ENCODE measurements at regions not wholly inside any gene's neighbourhood (a gene's known extent, or its start where the extent isn't known, plus 50 kb on each side); places are given as distances from the start of the nearest gene placed in this dataset.

DNA sequence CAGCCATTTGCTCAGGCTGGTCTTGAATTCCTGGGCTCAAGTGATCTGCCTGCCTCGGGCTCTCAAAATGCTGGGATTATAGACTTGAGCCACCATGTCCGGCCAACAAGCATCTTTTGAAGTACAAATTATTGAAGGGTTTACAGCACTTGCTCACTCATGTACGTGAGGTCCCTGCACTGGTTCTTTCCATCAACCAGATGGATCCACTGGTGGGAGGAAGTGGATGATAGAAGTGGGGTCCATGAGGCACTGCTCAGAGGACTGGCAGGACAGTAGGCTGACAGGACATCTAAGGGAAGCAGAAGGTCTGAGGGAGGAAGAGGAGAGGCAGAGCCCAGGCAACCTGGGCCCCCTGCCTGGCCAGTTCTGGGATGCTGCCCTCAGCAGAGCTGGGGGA is 109.2 kb upstream of the NXT1 start:
- DNase-seq (no peak), ATAC-seq (ENCODE audit: low read depth) (no peak)
- Histone ChIP-seq H2BK20ac (ENCODE audit: low read depth, low read length) (no peak overlapping the region), H3K79me1 (ENCODE audit: low read depth in 1 of 2, low read length in 2 of 2) (no peaks in the 10 kb centered on the region), H4K91ac (ENCODE audit: insufficient read depth, low read depth, low read length) (no peak overlapping the region), H2BK15ac (ENCODE audit: low read depth, low read length) (no peak overlapping the region), H2AK9ac (replicated peaks; ENCODE audit: low read depth, low read length, poor library complexity) (peak overlapping the region; percentile 57), H3K36me3 (ENCODE audit: control insufficient read depth, insufficient read depth, low read length) (no peaks in the 10 kb centered on the region), H3K27me3 (ENCODE audit: control insufficient read depth, insufficient read depth, low read length) (peaks cover 3% of the 10 kb centered on the region), H2AK5ac (ENCODE audit: low read depth, low read length) (no peak overlapping the region), H3K18ac (ENCODE audit: low read depth, low read length) (no peak overlapping the region), H4K5ac (ENCODE audit: low read depth, low read length) (no peak overlapping the region), H3K9me3 (ENCODE audit: control insufficient read depth, insufficient read depth, low read length) (no peaks in the 10 kb centered on the region), H3K4me2 (ENCODE audit: low read depth, low read length) (no peak overlapping the region), H2AFZ (replicated peaks; ENCODE audit: low read length, poor library complexity) (no peak overlapping the region), H3K9me1 (ENCODE audit: insufficient read depth, low read length) (no peaks in the 10 kb centered on the region), H3K56ac (ENCODE audit: extremely low read depth, insufficient read depth, low read length) (no peak overlapping the region), H3K4me3 (ENCODE audit: insufficient read depth, low read depth, low read length) (no peak overlapping the region), H3K9ac (ENCODE audit: low read depth, low read length) (no peak overlapping the region), H3K27ac (ENCODE audit: insufficient read depth, low read length) (no peak overlapping the region), H4K20me1 (ENCODE audit: insufficient read depth, low read length) (no peaks in the 10 kb centered on the region), H3K14ac (replicated peaks; ENCODE audit: low read depth, low read length) (no peak overlapping the region), H2BK120ac (ENCODE audit: low read depth, low read length) (no peak overlapping the region), H3K23ac (ENCODE audit: low read depth, low read length) (no peak overlapping the region), H4K8ac (ENCODE audit: low read depth in 2 of 2, low read length in 2 of 2) (no peak overlapping the region), H2BK5ac (ENCODE audit: low read depth, low read length, poor library complexity, severe bottlenecking) (no peak overlapping the region), H3K4ac (ENCODE audit: low read depth, low read length) (no peak overlapping the region), H3K4me1 (ENCODE audit: control insufficient read depth, insufficient read depth, low read length) (no peaks in the 10 kb centered on the region; the same call in 1 of the 2 replicates)
- POLR2A ChIA-PET (ENCODE audit: unreplicated experiment), result no interaction called here
- dilution Hi-C loops (cut with HindIII; ENCODE audit: low sequenced_read_pairs, unreplicated experiment), result no loop called here
- BruUV-seq (replicated peaks), result no TSS peak
- CTCF ChIA-PET, result no interaction called here
- no CpG with 5 or more reads among the region's 3 CpGs for WGBS, 2 experiments (ENCODE audit: extremely low coverage in 2 of 2, insufficient read length in 1 of 2)
- in situ Hi-C loops (cut with MboI; ENCODE audit: low sequenced_read_pairs), result no loop called here
- intact Hi-C loops (cut with micrococcal nuclease), result no loop called here
- TF ChIP-seq RFX5 (IDR thresholded peaks at IDR 0.05; ENCODE audit: low read depth, low read length) (no peak), RCOR1 (IDR thresholded peaks at IDR 0.05; ENCODE audit: insufficient replicate concordance, low read length) (no peak)
- TF ChIP-seq, protein P1, sequence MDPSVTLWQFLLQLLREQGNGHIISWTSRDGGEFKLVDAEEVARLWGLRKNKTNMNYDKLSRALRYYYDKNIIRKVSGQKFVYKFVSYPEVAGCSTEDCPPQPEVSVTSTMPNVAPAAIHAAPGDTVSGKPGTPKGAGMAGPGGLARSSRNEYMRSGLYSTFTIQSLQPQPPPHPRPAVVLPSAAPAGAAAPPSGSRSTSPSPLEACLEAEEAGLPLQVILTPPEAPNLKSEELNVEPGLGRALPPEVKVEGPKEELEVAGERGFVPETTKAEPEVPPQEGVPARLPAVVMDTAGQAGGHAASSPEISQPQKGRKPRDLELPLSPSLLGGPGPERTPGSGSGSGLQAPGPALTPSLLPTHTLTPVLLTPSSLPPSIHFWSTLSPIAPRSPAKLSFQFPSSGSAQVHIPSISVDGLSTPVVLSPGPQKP (IDR thresholded peaks at IDR 0.05; ENCODE audit: borderline replicate concordance, low read depth, low read length), result no peak
